ENCODE measurements at regions not wholly inside any gene's neighbourhood (a gene's known extent, or its start where the extent isn't known, plus 50 kb on each side); places are given as distances from the start of the nearest gene placed in this dataset.
"Not testable (repeated sequence)": the region's sequence is repeated elsewhere in the genome, so short reads cannot be mapped to it uniquely, and the experiment has no call there.

DNA sequence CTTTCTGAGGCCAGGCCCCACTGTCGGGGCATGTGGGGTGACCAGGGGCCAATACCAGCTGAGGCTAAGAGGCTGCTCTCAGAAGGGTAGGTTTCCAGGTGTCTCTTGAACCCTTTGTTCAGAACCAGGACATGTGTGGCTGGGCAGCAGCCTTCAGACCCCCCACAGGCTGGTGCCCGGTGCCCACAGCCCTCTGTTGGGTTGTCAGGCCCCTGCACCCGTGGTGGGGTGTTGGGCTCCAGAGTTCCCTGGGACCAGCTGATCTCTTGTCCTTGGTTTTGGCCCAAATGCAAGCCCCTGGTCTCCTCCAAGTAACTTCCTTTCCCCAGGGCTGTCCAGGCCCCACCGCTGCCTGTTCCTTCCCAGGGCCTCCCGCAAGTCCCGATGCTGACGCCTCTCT is 226.0 kb downstream of the TMEM121 start:
- not testable (repeated sequence) for DNase-seq (ENCODE audit: low read depth)

GRCh38 chr14:105760691-105761344 is 234.4 kb downstream of the TMEM121 start:
- DNase-seq (ENCODE audit: low read depth), result no peak

DNA sequence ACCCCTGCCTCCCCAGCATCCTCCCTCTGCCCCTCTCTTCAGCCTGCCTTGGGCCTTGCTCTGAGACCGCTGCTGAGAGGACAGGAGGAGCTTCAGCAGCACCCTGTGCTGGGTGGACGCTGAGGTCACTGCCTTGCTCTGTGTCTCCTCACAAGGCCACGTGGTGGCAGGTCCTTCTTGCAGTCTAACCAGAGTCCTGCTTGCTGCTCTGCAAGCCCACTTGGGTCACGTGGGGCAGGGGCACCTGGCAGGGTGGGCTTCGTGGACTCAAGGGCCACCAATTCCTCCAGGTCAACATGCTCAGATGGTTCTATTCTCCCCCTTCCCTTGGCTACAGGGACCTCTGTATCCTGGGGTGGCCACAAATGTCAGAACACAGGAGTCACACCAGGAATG is 235.0 kb downstream of the TMEM121 start:
- DNase-seq (ENCODE audit: low read depth), result not testable (repeated sequence)

- no peak for DNase-seq (ENCODE audit: low read depth)
Observed at GRCh38 chr14:105761842-105762241, 235.5 kb downstream of the TMEM121 start.

DNA sequence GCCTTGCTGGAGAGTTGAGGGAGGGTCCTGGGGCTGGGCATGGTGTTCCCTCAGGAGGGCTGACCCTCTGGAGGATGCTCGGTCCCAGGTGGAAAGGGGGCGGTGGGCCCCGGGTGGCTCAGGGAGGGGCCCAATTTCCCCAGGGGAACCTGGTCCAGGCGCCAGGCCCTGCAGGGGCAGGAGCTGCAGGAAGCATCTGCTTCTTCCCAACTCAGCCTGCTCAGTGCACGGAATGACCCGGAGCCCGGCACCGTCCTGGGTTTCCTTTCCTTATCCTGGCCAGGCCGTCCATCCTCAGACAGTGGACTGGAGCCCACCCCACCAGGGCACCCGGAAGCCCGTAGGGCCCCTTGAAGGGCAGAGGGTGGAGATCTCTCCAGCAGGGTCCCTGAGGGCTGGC is 235.9 kb downstream of the TMEM121 start:
- DNase-seq (ENCODE audit: low read depth), result not testable (repeated sequence)

GRCh38 chr14:105764254-105764901 is 238.0 kb downstream of the TMEM121 start:
- DNase-seq (ENCODE audit: low read depth), result not testable (repeated sequence)

GRCh38 chr14:105765072-105765825 is 238.9 kb downstream of the TMEM121 start:
- not testable (repeated sequence) for DNase-seq (ENCODE audit: low read depth)

- DNase-seq (ENCODE audit: low read depth), result no peak
Observed at GRCh38 chr14:105765893-105766614, 239.7 kb downstream of the TMEM121 start.

GRCh38 chr14:105767315-105767714 is 240.9 kb downstream of the TMEM121 start:
- DNase-seq (ENCODE audit: low read depth), result no peak

DNA sequence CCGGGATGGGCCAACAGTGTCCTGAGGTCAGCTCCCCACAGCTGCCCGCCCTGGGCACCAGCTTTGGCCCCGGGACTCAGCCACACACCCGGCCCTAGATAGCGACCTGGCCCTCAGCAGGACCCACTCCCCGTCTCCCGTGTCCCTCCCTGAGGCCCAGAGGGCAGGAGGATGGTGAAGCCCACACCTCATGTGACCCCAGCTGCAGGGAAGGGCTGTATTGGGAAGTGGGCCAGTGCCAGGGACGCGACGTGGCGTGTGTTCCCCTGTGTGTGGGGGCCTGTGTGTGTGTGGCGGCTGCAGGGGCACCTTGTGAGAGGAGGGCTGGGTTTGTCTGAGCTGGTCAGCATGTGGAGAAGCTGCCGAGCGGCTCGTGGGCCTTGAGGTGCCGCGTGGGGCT is 241.7 kb downstream of the TMEM121 start:
- DNase-seq (ENCODE audit: low read depth), result not testable (repeated sequence)

DNA sequence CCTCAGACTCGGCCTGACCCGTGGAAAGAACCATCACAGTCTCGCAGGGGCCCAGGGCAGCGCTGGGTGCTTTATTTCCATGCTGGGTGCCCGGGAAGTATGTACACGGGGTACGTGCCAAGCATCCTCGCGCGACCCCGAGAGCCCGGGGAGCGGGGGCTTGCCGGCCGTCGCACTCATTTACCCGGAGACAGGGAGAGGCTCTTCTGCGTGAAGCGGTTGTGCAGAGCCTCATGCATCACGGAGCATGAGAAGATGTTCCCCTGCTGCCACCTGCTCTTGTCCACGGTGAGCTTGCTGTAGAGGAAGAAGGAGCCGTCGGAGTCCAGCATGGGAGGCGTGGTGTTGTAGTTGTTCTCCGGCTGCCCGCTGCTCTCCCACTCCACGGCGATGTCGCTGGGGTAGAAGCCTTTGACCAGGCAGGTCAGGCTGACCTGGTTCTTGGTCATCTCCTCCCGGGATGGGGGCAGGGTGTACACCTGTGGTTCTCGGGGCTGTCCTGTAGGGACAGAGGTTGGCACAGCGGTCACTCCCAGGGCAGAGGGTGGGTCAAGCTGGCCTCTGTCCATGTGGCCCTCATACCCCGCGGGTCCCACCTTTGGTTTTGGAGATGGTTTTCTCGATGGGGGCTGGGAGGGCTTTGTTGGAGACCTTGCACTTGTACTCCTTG is 242.8 kb downstream of the TMEM121 start:
- DNase-seq (ENCODE audit: low read depth), result not testable (repeated sequence)

DNA sequence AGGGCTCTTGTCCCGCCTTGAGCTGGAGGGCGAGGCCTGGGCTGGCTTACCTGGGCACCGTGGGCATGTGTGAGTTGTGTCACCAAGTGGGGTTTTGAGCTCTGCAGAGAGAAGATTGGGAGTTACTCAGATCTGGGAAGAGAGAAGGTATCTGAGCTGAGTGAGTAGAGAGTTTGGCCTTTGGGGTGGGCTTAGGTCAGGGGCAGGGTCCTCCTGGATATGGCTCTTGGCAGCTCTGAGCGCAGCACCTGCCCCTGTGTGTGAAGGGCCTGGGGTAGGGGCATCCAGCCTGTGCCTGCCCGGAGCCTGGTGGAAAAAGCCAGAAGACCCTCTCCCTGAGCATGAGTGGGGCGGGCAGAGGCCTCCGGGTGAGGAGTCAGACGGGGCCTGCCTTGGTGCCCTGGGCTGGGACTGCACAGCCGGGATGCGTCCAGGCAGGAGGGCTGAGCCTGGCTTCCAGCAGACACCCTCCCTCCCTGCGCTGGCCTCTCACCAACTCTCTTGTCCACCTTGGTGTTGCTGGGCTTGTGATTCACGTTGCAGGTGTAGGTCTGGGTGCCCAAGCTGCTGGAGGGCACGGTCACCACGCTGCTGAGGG is 244.3 kb downstream of the TMEM121 start:
- DNase-seq (ENCODE audit: low read depth), result not testable (repeated sequence)

GRCh38 chr14:105771261-105772226 is 245.2 kb downstream of the TMEM121 start:
- DNase-seq (ENCODE audit: low read depth), result not testable (repeated sequence)

GRCh38 chr14:105772710-105773250 is 246.4 kb downstream of the TMEM121 start:
- DNase-seq (ENCODE audit: low read depth), result not testable (repeated sequence)

GRCh38 chr14:105773584-105773983 is 247.2 kb downstream of the TMEM121 start:
- no peak for DNase-seq (ENCODE audit: low read depth)

DNA sequence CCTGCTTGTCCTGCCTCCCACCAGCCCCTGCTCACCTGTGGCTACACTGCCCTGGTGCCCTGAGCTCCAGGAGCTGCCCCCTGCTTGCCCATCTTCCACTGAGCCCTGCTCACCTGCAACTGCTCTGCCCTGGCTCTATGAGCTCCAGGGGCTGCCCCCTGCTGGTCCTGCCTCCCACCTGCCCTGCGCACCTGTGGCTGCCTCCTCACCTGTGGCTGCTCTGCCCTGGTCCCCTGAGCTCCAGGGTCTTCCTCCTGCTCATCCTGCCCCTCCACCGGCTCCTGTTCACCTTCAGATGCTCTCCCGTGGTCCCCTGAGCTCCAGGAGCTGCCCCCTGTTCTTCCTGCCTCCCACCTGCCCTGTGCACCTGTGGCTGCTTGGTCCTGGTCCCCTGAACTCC is 247.6 kb downstream of the TMEM121 start:
- DNase-seq (ENCODE audit: low read depth), result no peak

- not testable (repeated sequence) for DNase-seq (ENCODE audit: low read depth)
Observed at GRCh38 chr14:105774585-105775348, 248.4 kb downstream of the TMEM121 start.

- not testable (repeated sequence) for DNase-seq (ENCODE audit: low read depth)
Observed at GRCh38 chr14:105775349-105775923, 249.1 kb downstream of the TMEM121 start.

- DNase-seq (ENCODE audit: low read depth), result not testable (repeated sequence)
Observed at GRCh38 chr14:105776112-105776511, 249.7 kb downstream of the TMEM121 start.

All from stimulated activated CD8-positive, alpha-beta memory T cell treated with anti-CD3 and anti-CD28 coated beads, Interleukin-15, amount 100 ng/mL, for 24 hours (primary cell).